CD4-positive, alpha-beta memory T cell (primary cell): ENCODE measurements at regions not wholly inside any gene's neighbourhood (a gene's known extent, or its start where the extent isn't known, plus 50 kb on each side); places are given as distances from the start of the nearest gene placed in this dataset.
"Not testable (repeated sequence)": the region's sequence is repeated elsewhere in the genome, so short reads cannot be mapped to it uniquely, and the experiment has no call there.

ENCODE experiments used
- CTCF ChIA-PET: fragments of 350-600 bp; sonication (Branson Sonifier 250); formaldehyde crosslinking; loops from one replicate; lab custom pipeline; 2021; ENCODE audit warnings: inconsistent platforms; ENCODE audit not compliant: partially characterized antibody; lab: Charles Lee
- POLR2A ChIA-PET: fragments of 350-600 bp; sonication (Branson Sonifier 250); formaldehyde crosslinking; loops from one replicate; lab custom pipeline; 2021; ENCODE audit not compliant: partially characterized antibody; lab: Charles Lee
- DNase-seq, 5 donors: peaks; one replicate each; pipeline versions ENCODE4 v3.0.0 to v3.0.0-alpha.2; 2020 to 2022; ENCODE audit warnings: mixed read lengths in 1 of 5
- H3K27ac ChIP-seq: one replicate; pipeline ENCODE4 v1.7.0; 2013; ENCODE audit warnings: low read depth, low read length
- H3K27me3 ChIP-seq: 2 replicates; pipeline ENCODE4 v1.7.0; 2013; ENCODE audit warnings: mild to moderate bottlenecking, low read length, moderate library complexity; ENCODE audit not compliant: insufficient read depth
- H3K36me3 ChIP-seq: 2 replicates; pipeline ENCODE4 v1.7.0; 2013; ENCODE audit warnings: mild to moderate bottlenecking, low read length, moderate library complexity; ENCODE audit not compliant: insufficient read depth
- H3K4me1 ChIP-seq: 2 replicates; pipeline ENCODE4 v1.7.0; 2013; ENCODE audit warnings: mild to moderate bottlenecking, low read length, moderate library complexity; ENCODE audit not compliant: insufficient read depth
- H3K4me3 ChIP-seq, 2 donors: one replicate each; pipeline ENCODE4 v1.7.0; 2013; ENCODE audit warnings: low read length in 2 of 2, mild to moderate bottlenecking in 1 of 2
- H3K9me3 ChIP-seq, 2 donors: one replicate each; pipeline ENCODE4 v1.7.0; 2013; ENCODE audit warnings: low read length in 2 of 2, control low read depth in 1 of 2; ENCODE audit not compliant: control insufficient read depth in 1 of 2
- H3K27ac Mint-ChIP-seq, 7 donors: one replicate each; pipeline ENCODE4 v1.8.0; 2020 to 2021; ENCODE audit warnings: mixed read lengths in 7 of 7, mild to moderate bottlenecking in 6 of 7, inconsistent platforms in 3 of 7, moderate library complexity in 3 of 7
- H3K27me3 Mint-ChIP-seq, 2 donors: one replicate each; pipeline ENCODE4 v1.8.0; 2020 to 2021; ENCODE audit warnings: mixed read lengths in 2 of 2
- H3K36me3 Mint-ChIP-seq, 2 donors: one replicate each; pipeline ENCODE4 v1.8.0; 2020 to 2021; ENCODE audit warnings: mixed read lengths in 2 of 2, inconsistent platforms in 1 of 2, mild to moderate bottlenecking in 1 of 2
- H3K4me1 Mint-ChIP-seq, 4 donors: one replicate each; pipeline ENCODE4 v1.8.0; 2020 to 2021; ENCODE audit warnings: mixed read lengths in 4 of 4, mild to moderate bottlenecking in 1 of 4
- H3K4me3 Mint-ChIP-seq, 8 donors: one replicate each; pipeline ENCODE4 v1.8.0; 2020 to 2021; ENCODE audit warnings: mixed read lengths in 8 of 8, mild to moderate bottlenecking in 7 of 8, moderate library complexity in 6 of 8, inconsistent platforms in 3 of 8
- H3K9me3 Mint-ChIP-seq, 8 donors: one replicate each; pipeline ENCODE4 v1.8.0; 2020 to 2021; ENCODE audit warnings: mixed read lengths in 8 of 8, mild to moderate bottlenecking in 5 of 8, inconsistent platforms in 3 of 8, moderate library complexity in 1 of 8
- intact Hi-C: fragments of 100-400 bp; cut with micrococcal nuclease; formaldehyde crosslinking; loops from one replicate; pipeline ENCODE4 v1.15.1; 2023

DNA sequence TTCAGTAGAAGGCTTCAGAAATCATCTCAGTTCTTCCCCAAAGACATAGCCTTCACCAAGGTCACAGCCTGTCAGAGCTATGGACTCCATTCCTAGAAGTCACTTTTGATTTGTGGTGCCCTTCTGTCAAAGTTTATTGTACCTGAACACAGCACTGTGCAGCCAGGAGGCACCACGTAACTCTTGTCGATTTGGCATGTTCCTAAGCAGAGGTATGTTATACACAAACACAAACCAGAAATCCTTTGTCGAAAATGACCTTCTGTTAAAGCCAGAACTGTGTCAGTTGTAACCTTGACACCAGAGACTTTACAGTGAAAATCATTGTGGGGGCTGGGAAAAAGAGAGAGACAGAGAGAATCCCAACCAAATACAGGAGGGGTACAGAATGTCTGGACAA, 62.6 kb upstream of the SGPP2 start:
- Histone ChIP-seq H3K4me3 (no peak overlapping the region), H3K9me3 (no peaks in the 10 kb centered on the region), H3K27ac (no peak overlapping the region), H3K4me1 (no peaks in the 10 kb centered on the region), H3K27me3 (no peaks in the 10 kb centered on the region), H3K36me3 (no peaks in the 10 kb centered on the region)
- ChIA-PET POLR2A (no interaction called here), CTCF (no interaction called here)
- peaks cover 4 to 8% of the 10 kb centered on the region in 2 donors for H3K27me3 Mint-ChIP-seq
- H3K9me3 Mint-ChIP-seq, result peaks cover 0 to 7% (median 0%) of the 10 kb centered on the region in 8 donors
- no peak overlapping the region for H3K4me3 Mint-ChIP-seq
- DNase-seq, result no peak
- no peaks in the 10 kb centered on the region for H3K4me1 Mint-ChIP-seq
- intact Hi-C loops, result no loop called here
- no peak overlapping the region for H3K27ac Mint-ChIP-seq
- H3K36me3 Mint-ChIP-seq, result no peaks in the 10 kb centered on the region

DNA sequence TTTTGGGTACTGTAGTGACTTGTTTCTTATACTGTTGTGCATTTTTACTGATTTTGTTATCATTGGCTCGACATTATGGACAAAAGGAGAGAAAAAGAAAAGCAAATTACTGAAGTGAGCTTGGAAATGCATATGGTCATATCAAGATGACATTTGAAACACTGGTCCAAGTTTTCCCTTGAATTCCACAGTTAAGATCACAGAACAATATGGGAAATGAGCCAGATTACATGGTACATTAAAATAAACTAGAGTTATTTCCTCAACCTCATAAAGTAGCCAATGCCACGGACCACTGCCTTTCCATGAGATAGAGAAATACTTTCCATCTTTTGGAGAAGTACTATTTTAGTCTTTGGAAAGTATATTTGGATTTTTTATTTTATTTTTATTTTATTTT, 62.0 kb upstream of the SGPP2 start:
- intact Hi-C loops, result no loop called here
- H3K27ac Mint-ChIP-seq, result no peak overlapping the region
- ChIA-PET POLR2A (no interaction called here), CTCF (no interaction called here)
- Histone ChIP-seq H3K36me3 (no peaks in the 10 kb centered on the region), H3K4me1 (no peaks in the 10 kb centered on the region), H3K9me3 (no peaks in the 10 kb centered on the region), H3K27ac (no peak overlapping the region), H3K4me3 (no peak overlapping the region), H3K27me3 (no peaks in the 10 kb centered on the region)
- H3K4me1 Mint-ChIP-seq, result no peaks in the 10 kb centered on the region
- DNase-seq, result no peak
- H3K9me3 Mint-ChIP-seq, result peaks cover 0 to 7% (median 0%) of the 10 kb centered on the region in 8 donors
- H3K36me3 Mint-ChIP-seq, result no peaks in the 10 kb centered on the region
- peaks cover 4 to 11% of the 10 kb centered on the region in 2 donors for H3K27me3 Mint-ChIP-seq
- no peak overlapping the region for H3K4me3 Mint-ChIP-seq

DNA sequence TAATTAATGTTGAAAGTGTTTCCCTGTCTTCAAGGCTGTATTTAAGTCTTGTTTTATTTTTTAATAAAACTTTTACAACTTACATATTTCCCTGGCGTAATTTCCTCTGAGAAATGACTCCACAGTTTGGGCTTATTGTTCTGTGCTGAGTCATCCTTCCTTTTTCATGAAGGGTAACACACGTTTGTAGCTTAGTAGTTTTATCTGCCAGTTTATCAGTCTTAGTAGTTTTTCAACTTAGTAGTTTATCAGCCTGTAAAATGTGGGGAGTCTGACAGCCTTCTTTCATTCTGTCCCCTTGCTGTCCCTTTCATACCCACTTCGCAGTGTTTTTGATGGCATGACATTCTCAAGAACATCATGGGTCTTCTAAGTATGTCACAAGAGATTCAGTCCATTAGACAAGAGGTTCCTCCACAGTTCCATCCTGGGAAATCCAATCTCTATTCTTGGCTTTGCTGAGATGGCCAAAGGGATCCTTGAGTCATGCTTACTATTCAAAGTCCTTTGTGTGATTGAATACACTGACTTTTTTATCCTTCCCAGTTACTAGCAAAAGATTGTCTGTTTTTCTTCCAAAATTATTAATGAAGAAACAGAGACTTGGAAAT, 60.0 kb upstream of the SGPP2 start:
- Histone ChIP-seq H3K9me3 (no peaks in the 10 kb centered on the region), H3K27ac (no peak overlapping the region), H3K4me3 (no peak overlapping the region), H3K27me3 (no peaks in the 10 kb centered on the region), H3K4me1 (no peaks in the 10 kb centered on the region), H3K36me3 (no peaks in the 10 kb centered on the region)
- intact Hi-C loops, result no loop called here
- Mint-ChIP-seq H3K36me3 (no peaks in the 10 kb centered on the region), H3K4me1 (no peaks in the 10 kb centered on the region), H3K27ac (no peak overlapping the region), H3K9me3 (peaks cover 0 to 8% (median 5%) of the 10 kb centered on the region in 8 donors), H3K4me3 (no peak overlapping the region), H3K27me3 (peaks cover 4 to 11% of the 10 kb centered on the region in 2 donors)
- ChIA-PET CTCF (no interaction called here), POLR2A (no interaction called here)
- DNase-seq, result no peak

- POLR2A ChIA-PET, DNase-seq, intact Hi-C loops, H3K36me3 Mint-ChIP-seq, H3K4me1 Mint-ChIP-seq, H3K36me3 ChIP-seq, H3K27ac ChIP-seq, H3K4me1 ChIP-seq, H3K27ac Mint-ChIP-seq, H3K9me3 ChIP-seq, CTCF ChIA-PET, H3K4me3 ChIP-seq, H3K27me3 ChIP-seq, H3K4me3 Mint-ChIP-seq: not testable (repeated sequence)
- Mint-ChIP-seq H3K27me3 (peaks cover 5 to 20% of the 10 kb centered on the region in 2 donors), H3K9me3 (peaks cover 3 to 27% (median 16%) of the 10 kb centered on the region in 8 donors)
These were observed 56.1 kb upstream of the SGPP2 start for GRCh38 chr2:222368280-222368679.

GRCh38 chr2:222372993-222373392, 51.4 kb upstream of the SGPP2 start:
- POLR2A ChIA-PET, result no interaction called here
- CTCF ChIA-PET, result no interaction called here
- intact Hi-C loops, result no loop called here

More at GRCh38 chr2:222372993-222373392, 51.4 kb upstream of the SGPP2 start:
- H3K4me1 Mint-ChIP-seq, result no peaks in the 10 kb centered on the region
- H3K36me3 Mint-ChIP-seq, result no peaks in the 10 kb centered on the region
- H3K27me3 ChIP-seq, result no peaks in the 10 kb centered on the region
- H3K9me3 Mint-ChIP-seq, result peaks cover 3 to 29% (median 17%) of the 10 kb centered on the region in 8 donors
- H3K27me3 Mint-ChIP-seq, result peaks cover 8 to 14% of the 10 kb centered on the region in 2 donors
- H3K4me3 Mint-ChIP-seq, result no peak overlapping the region
- no peak overlapping the region for H3K27ac ChIP-seq
- no peaks in the 10 kb centered on the region for H3K36me3 ChIP-seq
- H3K4me3 ChIP-seq, result no peak overlapping the region
- H3K27ac Mint-ChIP-seq, result no peak overlapping the region
- no peaks in the 10 kb centered on the region for H3K4me1 ChIP-seq
- no peak for DNase-seq
- no peaks in the 10 kb centered on the region for H3K9me3 ChIP-seq
